K562 (cell line): ENCODE measurements at regions not wholly inside any gene's neighbourhood (a gene's known extent, or its start where the extent isn't known, plus 50 kb on each side); places are given as distances from the start of the nearest gene placed in this dataset.

Experiments
- NR3C1 ChIP-seq: sonication (generic); formaldehyde crosslinking; IDR thresholded peaks from 2 replicates; pipeline ENCODE4 v1.8.1; 2022; ENCODE audit warnings: missing genetic modification reagents
- ZFX ChIP-seq: sonication (generic); formaldehyde crosslinking; IDR thresholded peaks from 2 replicates; pipeline ENCODE4 v1.8.0; 2022; ENCODE audit warnings: mild to moderate bottlenecking, missing genetic modification reagents, moderate library complexity
- TF ChIP-seq, protein P1 (sequence below): fragments of 250-450 bp; sonication (Bioruptor Pico); IDR thresholded peaks from 2 replicates; pipeline ENCODE4 v1.5.1; 2021; ENCODE audit warnings: mild to moderate bottlenecking
- TF ChIP-seq, protein P2 (sequence below): fragments of 150-350 bp; conservative IDR thresholded peaks from 2 replicates; pipeline ENCODE4 v1.6.1; 2014; ENCODE audit warnings: low read length

DNA sequence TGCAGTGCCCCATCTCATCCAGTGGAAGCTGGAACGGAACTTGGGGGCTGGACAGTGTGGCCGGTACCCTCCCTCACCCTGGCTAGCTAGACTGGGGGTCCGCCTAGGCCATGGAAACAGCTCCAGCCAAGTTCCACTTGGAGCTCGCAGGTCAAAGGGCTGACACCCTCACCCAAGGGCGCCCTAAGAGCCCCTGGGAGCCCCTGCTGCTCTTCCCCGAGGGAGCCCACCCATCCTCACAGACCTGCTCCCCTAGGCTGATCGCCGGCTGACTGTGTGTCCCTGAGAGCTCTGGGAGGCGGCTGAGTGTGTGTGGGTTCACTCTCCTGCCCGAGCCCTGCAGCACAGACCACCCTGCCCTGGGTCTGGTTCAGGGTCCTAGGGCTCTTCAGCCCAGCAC lies 118.2 kb upstream of the OTOS start:
- TF ChIP-seq, protein P1, sequence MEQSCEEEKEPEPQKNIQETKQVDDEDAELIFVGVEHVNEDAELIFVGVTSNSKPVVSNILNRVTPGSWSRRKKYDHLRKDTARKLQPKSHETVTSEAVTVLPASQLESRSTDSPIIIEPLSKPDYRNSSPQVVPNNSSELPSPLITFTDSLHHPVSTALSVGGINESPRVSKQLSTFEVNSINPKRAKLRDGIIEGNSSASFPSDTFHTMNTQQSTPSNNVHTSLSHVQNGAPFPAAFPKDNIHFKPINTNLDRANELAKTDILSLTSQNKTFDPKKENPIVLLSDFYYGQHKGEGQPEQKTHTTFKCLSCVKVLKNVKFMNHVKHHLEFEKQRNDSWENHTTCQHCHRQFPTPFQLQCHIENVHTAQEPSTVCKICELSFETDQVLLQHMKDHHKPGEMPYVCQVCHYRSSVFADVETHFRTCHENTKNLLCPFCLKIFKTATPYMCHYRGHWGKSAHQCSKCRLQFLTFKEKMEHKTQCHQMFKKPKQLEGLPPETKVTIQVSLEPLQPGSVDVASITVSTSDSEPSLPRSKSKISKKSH (CRISPR knock-in tag): no peak
- TF ChIP-seq, protein P2, sequence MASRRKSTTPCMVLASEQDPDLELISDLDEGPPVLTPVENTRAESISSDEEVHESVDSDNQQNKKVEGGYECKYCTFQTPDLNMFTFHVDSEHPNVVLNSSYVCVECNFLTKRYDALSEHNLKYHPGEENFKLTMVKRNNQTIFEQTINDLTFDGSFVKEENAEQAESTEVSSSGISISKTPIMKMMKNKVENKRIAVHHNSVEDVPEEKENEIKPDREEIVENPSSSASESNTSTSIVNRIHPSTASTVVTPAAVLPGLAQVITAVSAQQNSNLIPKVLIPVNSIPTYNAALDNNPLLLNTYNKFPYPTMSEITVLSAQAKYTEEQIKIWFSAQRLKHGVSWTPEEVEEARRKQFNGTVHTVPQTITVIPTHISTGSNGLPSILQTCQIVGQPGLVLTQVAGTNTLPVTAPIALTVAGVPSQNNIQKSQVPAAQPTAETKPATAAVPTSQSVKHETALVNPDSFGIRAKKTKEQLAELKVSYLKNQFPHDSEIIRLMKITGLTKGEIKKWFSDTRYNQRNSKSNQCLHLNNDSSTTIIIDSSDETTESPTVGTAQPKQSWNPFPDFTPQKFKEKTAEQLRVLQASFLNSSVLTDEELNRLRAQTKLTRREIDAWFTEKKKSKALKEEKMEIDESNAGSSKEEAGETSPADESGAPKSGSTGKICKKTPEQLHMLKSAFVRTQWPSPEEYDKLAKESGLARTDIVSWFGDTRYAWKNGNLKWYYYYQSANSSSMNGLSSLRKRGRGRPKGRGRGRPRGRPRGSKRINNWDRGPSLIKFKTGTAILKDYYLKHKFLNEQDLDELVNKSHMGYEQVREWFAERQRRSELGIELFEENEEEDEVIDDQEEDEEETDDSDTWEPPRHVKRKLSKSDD: no peak
- TF ChIP-seq ZFX (CRISPR knock-in tag) (no peak), NR3C1 (CRISPR knock-in tag) (no peak)
